ENCODE measurements at regions not wholly inside any gene's neighbourhood (a gene's known extent, or its start where the extent isn't known, plus 50 kb on each side); places are given as distances from the start of the nearest gene placed in this dataset.

DNA sequence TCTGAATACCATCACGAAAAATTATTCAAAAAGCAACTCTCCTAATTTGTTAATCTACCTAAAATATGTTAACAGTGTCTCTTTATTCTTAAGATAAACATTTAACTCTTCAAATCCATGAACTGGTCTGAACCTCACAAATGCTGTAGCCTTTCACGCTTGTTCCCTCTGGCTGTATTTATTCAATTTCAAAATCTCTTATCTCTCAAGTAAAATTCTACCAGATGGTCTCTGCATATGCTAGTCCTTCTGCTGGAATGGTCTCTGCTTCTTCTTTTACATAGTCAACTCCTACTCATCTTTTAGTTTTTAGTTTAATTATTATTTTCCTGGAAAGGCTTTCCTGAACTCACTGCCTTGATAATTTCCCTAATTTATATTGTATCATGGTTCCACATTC is 232.9 kb upstream of the PCDH20 start:
- Histone ChIP-seq H2AFZ (ENCODE audit: control insufficient read depth, low read depth, low read length) (no peak overlapping the region), H3K4me3 (no peak overlapping the region), H4K20me1 (ENCODE audit: control insufficient read depth, insufficient read depth) (no peaks in the 10 kb centered on the region), H3K4me1 (ENCODE audit: control insufficient read depth, insufficient read depth, low read length) (no peaks in the 10 kb centered on the region), H3K27me3 (replicated peaks in 1 of 2; ENCODE audit: control insufficient read depth in 2 of 2, insufficient read depth in 2 of 2, low read length in 1 of 2) (no peaks in the 10 kb centered on the region), H3K36me3 (ENCODE audit: control insufficient read depth in 2 of 2, insufficient read depth in 2 of 2, low read length in 1 of 2) (no peaks in the 10 kb centered on the region), H3K9me3 (replicated peaks; ENCODE audit: control insufficient read depth, insufficient read depth, low read length) (no peaks in the 10 kb centered on the region), H3K27ac (ENCODE audit: control insufficient read depth, insufficient read depth) (no peak overlapping the region), H3K79me2 (ENCODE audit: control insufficient read depth, insufficient read depth, low read length) (no peaks in the 10 kb centered on the region), H3K4me2 (ENCODE audit: control insufficient read depth, insufficient read depth) (no peak overlapping the region), H3K9ac (ENCODE audit: control insufficient read depth, insufficient read depth, low read length) (no peak overlapping the region)
- WGBS (ENCODE audit: insufficient coverage, insufficient replicate concordance, low lambda C conversion rate, missing lambda C conversion rate) = 0% methylated on average over 2 of the region's 2 CpGs
- ChIA-PET POLR2A (no interaction called here), CTCF (no interaction called here), SMC1A (ENCODE audit: uncharacterized antibody, unreplicated experiment) (interaction anchor here (0.6 kb wide), 1 partner anchor 1023 kb away, joined by 3 read pairs; no protein-coding TSS in a partner anchor), RAD21 (ENCODE audit: unreplicated experiment) (no interaction called here)
- FAIRE-seq (no peak), DNase-seq (ENCODE audit: low read depth, low spot score) (no peak), ATAC-seq (no peak)
- in situ Hi-C loops (cut with MboI) (no loop called here), intact Hi-C loops (cut with micrococcal nuclease; ENCODE audit: unreplicated experiment) (no loop called here)
- TF ChIP-seq SUPT20H (IDR thresholded peaks at IDR 0.05; ENCODE audit: borderline replicate concordance, control insufficient read depth, low read depth, low read length) (no peak), NR2C2 (IDR thresholded peaks at IDR 0.05; ENCODE audit: borderline replicate concordance, control insufficient read depth, insufficient read length, low read depth) (no peak), NRF1 (conservative IDR thresholded peaks at IDR 0.05; ENCODE audit: low read depth, low read length) (no peak), PBX3 (IDR thresholded peaks at IDR 0.05; ENCODE audit: insufficient replicate concordance, low read depth, low read length) (no peak), CUX1 (IDR thresholded peaks at IDR 0.05; ENCODE audit: insufficient replicate concordance, low read depth, low read length) (no peak), CBFB (IDR thresholded peaks at IDR 0.05; ENCODE audit: low read depth) (no peak)
- no TSS peak for BruUV-seq (replicated peaks)
